ENCODE measurements at regions not wholly inside any gene's neighbourhood (a gene's known extent, or its start where the extent isn't known, plus 50 kb on each side); places are given as distances from the start of the nearest gene placed in this dataset.

GRCh38 chrX:38992441-38993096 lies 191.3 kb downstream of the MID1IP1 start:
- FAIRE-seq = no peak

- FAIRE-seq = no peak
Measured at GRCh38 chrX:38993500-38993899, 192.2 kb downstream of the MID1IP1 start.

GRCh38 chrX:38999099-38999498 lies 197.8 kb downstream of the MID1IP1 start:
- no peak for FAIRE-seq

GRCh38 chrX:38999967-39000745 lies 198.9 kb downstream of the MID1IP1 start:
- FAIRE-seq = no peak

- FAIRE-seq = no peak
Measured at GRCh38 chrX:39000802-39001201, 199.5 kb downstream of the MID1IP1 start.

- FAIRE-seq = no peak
Measured at GRCh38 chrX:39002466-39002865, 201.2 kb downstream of the MID1IP1 start.

- FAIRE-seq = no peak
Measured at GRCh38 chrX:39008549-39008948, 207.3 kb downstream of the MID1IP1 start.

- FAIRE-seq = no peak
Measured at GRCh38 chrX:39011454-39012221, 210.4 kb downstream of the MID1IP1 start.

- FAIRE-seq = no peak
Measured at GRCh38 chrX:39012621-39013111, 211.4 kb downstream of the MID1IP1 start.

- no peak for FAIRE-seq
Measured at GRCh38 chrX:39016556-39016955, 215.3 kb downstream of the MID1IP1 start.

GRCh38 chrX:39017077-39017476 lies 215.8 kb downstream of the MID1IP1 start:
- no peak for FAIRE-seq

GRCh38 chrX:39017716-39018115 lies 216.5 kb downstream of the MID1IP1 start:
- FAIRE-seq = no peak

GRCh38 chrX:39018541-39018940 lies 217.3 kb downstream of the MID1IP1 start:
- FAIRE-seq = no peak

- FAIRE-seq = no peak
Measured at GRCh38 chrX:39019056-39019455, 217.8 kb downstream of the MID1IP1 start.

GRCh38 chrX:39020051-39020669 lies 218.9 kb downstream of the MID1IP1 start:
- FAIRE-seq = no peak

- FAIRE-seq = no peak
Measured at GRCh38 chrX:39022106-39022505, 220.8 kb downstream of the MID1IP1 start.

GRCh38 chrX:39029221-39029620 lies 228.0 kb downstream of the MID1IP1 start:
- no peak for FAIRE-seq

GRCh38 chrX:39030636-39031035 lies 229.4 kb downstream of the MID1IP1 start:
- FAIRE-seq = no peak

- no peak for FAIRE-seq
Measured at GRCh38 chrX:39039890-39040289, 238.6 kb downstream of the MID1IP1 start.

GRCh38 chrX:39043838-39044550 lies 242.7 kb downstream of the MID1IP1 start:
- FAIRE-seq = no peak

- no peak for FAIRE-seq
Measured at GRCh38 chrX:39047174-39047573, 245.9 kb downstream of the MID1IP1 start.

- FAIRE-seq = no peak
Measured at GRCh38 chrX:39049975-39050374, 248.7 kb downstream of the MID1IP1 start.
